GM19328 (cell line): ENCODE measurements at regions not wholly inside any gene's neighbourhood (a gene's known extent, or its start where the extent isn't known, plus 50 kb on each side); places are given as distances from the start of the nearest gene placed in this dataset.

ENCODE experiments used
- ATAC-seq: cut with Tn5 transposase; IDR thresholded peaks from one replicate; pipeline ENCODE4 v1.9.1; 2021; ENCODE audit warnings: mild to moderate bottlenecking, moderate library complexity; ENCODE audit not compliant: unreplicated experiment

DNA sequence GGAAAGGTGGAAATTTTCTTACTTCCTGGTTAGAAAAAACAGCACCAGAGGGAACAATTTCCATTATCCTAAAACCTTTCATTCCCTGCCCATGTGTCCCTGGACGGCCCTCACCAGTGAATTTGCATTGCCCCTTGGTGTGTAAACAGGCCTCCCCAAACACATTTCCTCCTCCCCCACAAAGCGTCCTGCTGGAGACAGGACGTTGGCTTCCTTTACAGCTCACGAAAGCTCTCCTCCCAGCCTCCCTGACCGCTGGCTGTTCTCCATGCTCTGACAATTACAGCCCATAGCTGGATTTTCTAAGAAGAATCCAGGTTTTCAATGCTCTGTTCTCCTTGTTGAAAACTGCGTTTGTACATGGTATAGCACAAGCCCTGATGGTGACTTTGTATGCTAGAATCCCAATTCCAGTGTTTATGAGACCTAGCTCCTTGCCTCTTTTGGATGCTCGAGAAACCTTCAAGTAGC lies 724.2 kb upstream of the CELF2 start:
- no peak for ATAC-seq

DNA sequence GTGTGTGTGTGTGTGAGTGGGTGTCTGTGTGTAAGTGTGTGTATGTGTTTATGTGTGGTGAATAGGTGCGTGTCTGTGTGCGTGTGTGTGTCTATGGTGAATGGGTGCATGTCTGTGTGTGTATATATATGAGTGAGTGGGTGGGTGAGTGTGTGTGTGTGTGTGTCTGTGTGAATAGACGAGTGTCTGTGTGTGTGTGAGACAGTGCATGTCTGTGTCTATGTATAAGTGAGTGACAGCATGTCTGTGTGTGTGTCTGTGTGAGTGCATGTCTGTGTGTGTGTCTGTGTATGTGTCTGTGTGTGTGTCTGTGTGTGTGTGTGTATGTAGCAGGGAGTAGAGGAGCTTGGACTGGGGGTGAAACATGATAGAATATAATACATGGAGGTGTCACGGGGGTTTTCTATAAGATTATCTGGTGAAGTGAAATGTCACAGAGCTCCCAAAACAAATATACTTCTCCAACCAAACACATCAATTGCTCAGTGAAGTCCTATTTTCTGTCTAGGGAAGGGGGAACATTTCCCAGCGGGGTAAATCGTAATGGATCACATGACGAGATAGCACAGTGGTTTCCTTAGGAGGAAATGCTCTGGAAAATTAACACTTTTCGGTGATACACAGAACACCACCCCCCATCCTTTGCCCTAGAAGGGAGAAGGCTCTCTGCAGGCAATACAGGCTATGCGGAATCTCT lies 723.3 kb upstream of the CELF2 start:
- ATAC-seq = no peak

DNA sequence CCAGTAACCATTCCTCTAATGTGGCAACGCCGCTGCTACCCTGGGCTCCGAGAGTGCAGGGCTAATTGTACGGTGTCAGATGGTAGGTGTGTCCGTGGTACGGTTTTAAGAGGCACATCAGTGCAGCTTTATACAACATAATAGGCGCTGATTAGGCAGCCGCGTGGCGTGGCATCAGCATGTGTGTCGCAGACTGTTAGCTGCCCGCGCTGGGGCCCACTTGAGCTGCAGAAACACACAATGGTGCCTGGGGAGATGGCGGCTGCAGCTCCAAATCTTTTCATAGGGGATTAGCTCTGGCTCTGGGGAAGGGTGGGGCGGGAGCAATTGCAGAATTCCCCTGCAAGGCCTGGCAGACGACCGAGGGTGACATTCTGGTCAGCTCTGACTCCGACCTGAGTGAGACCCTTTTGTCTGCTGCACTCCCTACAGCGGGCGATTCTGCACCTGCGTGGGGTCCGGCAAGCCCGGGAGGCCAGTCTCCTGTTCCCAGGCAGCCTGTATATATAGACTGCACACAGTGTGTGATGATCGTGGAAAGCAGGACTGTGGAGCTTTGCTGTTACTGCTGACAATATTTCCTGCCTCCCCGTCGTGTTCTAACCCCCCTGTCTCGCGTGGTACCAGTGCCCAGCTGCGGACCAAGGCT lies 722.7 kb upstream of the CELF2 start:
- no peak for ATAC-seq

- ATAC-seq = no peak
Observed at GRCh38 chr10:10295537-10295936, 722.1 kb upstream of the CELF2 start.

- no peak for ATAC-seq
Observed at GRCh38 chr10:10302689-10303088, 715.0 kb upstream of the CELF2 start.

DNA sequence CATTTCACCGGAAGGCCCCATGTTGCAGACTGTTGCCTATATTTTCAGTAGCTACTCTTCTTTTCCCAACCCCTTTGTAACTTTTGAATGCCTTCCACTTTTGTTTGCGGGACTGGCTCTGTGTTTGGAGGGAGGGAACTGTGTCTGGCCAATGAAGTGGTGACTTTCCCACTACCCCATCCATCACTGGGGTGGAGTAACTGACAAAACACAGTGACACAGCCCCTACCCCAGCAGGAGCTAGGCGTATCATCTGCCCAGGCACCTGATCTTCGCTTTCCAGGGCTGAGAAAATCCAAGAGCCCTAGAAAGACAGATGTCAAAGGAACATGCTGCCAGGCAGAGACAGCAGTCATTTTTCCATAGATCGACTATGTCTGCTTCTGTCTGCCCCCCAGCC lies 710.6 kb upstream of the CELF2 start:
- ATAC-seq = no peak

DNA sequence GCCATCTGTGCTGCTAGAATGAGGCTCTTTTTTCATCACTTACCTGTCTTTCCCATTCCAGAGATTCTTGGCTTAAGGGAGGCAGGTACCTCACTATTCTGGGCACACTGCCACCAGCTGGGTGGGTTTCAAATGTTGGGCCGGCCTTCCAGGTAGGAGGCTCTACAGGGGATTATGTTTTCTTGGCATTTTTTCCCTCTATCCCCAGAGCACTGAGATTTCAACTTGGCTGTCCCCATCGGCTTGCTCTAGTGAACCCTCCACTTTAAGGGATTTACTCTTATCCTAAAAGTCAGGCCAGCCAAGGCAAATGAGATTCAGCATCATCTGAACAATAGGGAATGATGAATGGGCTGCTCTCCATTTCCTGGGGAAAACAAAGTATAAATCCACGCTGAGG lies 710.1 kb upstream of the CELF2 start:
- no peak for ATAC-seq

DNA sequence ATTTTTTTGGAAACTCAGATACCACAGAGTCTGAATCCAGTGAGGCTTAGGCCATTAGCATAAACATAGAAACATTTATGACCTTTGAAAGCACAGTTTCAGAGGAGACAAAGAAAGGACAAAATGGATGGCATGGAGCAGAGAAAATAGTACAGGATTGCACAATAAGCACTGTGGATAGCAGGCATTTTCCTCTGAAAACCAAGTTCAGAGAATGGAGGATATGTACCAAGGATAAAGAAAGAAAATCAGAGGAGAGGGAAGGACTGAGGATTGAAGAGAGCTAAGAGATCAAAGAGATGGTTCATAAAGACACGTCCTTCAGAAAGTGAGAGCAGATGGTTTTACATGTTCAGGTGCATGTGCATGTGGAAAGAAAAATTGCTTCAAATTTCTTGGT lies 707.2 kb upstream of the CELF2 start:
- no peak for ATAC-seq

DNA sequence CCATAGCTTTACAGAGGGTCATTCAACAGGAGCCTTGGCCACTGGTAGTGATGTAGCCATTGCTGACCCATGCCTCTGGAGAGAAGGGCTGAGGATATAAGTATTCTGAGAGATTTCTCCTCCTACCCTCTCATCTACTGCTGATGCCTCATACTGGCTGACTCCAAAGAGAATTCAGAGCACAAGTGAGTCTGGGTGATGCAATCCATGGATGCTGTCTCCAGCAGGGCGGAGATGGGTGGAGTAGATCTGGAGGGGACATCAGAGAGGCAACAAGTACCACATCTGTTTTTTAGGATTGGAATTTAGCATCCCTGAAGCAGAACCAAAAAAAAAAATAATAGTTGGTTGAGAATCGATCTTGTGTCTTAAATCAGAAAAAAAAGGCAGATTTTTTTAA lies 705.7 kb upstream of the CELF2 start:
- no peak for ATAC-seq

GRCh38 chr10:10313149-10313835 lies 704.4 kb upstream of the CELF2 start:
- no peak for ATAC-seq

DNA sequence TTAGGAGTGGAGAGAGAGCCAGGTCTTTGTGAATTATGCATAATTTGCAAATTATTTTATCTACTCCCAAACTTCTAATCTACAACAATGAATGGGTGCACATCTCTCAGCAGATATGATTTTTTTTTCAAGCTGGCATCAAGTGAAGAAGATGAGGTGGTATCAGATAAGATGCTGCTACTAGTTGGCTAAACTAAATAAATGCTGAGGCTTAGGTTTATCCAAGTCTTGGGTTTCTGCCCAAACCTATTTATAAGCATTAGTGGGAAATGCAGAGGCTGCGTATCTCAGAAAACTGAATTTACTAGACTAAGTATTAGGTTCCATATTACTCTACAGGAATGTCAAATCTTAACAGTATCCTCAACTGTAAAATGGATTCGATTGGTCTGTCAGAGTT lies 703.0 kb upstream of the CELF2 start:
- no peak for ATAC-seq

DNA sequence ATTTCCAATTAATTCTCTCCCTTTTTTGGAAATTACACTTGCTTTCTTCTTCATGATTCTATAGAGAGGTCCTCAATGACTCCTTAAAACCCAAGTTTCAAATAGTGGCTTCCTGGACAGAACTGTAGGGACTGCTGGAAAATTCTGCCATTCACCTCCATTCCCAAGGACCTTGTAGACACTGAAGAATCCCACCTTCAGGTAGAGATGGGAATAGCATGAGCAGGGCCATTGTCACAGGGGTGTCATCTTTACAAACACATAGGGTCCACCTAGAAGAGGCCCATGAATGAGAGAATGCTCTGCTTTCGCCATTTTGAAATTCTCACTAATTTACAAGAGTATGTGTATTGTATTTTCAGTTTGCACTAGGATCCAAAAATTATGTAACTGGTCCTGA lies 701.7 kb upstream of the CELF2 start:
- no peak for ATAC-seq

DNA sequence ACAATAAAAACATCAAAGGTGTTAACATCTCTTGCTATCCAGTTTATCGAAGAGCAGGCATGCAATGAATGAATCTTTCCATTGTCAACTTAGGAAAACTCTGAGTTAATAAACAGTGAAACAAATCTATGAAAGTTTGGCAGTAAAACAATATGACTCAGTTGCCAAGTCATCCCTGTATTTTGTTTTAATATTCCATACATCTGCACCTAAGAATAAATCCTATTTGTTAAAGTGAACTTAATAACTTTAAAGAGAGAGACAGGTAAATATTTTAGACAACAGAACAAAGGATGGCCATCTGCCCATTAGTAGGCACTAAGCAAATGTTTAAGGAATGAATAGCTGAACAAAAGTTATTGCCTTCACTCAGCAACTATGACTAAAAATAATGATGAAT lies 700.5 kb upstream of the CELF2 start:
- ATAC-seq = no peak

DNA sequence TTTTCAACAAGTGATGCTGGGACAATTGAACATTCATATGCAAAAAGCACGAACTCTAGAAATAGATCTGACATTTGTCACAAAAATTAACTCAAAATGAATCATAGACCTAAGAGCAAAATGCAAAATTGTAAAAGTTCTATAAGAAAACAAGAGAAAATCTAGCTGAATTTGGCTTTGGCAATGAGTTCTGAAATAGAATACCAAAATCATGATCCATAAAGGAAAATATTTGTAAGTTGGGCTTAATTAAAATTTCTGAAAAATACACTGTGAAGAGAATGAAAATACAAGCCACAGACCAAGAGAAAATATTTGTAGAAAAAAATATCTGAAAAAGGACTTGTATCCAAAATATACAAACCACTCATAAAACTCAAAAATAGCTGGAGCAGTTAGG lies 698.8 kb upstream of the CELF2 start:
- no peak for ATAC-seq

- ATAC-seq = no peak
Observed at GRCh38 chr10:10320956-10321355, 696.7 kb upstream of the CELF2 start.

- no peak for ATAC-seq
Observed at GRCh38 chr10:10326116-10326515, 691.6 kb upstream of the CELF2 start.

DNA sequence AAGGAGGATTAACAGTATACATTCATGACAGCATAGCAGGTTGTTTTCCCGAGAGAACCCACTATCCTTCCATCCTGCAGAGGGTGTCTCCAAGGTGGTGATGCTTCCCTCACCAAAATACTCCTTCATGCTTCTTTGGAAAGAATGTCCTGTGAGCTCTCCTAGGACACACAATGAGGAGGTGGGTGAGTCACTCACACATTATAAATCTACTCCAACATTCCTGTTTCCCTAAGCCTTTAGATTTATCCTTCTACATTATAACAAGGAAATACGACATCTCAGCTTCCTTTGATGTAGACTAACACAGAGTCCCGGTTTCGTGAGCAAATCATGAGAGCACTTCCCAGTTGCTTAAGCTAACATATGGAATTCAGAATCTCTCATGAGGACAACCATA lies 689.7 kb upstream of the CELF2 start:
- no peak for ATAC-seq

DNA sequence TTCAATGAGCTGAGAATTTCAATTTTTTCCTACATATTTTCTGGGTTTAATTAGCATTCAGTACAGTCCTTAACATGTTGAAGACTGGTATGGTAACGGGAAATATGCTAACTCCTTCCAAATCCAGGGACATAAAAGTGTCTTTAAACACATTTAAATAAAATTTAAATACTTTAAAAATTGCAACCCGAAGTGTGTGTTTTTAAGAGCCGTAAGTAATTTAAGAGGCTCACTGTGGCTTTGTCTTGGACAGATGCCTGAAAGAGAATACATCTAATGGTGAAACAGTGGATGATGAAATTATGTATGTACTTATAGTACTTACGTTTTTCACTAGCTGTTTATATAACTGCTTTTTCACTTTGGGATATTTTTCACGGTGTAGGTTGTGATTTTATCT lies 687.3 kb upstream of the CELF2 start:
- no peak for ATAC-seq

GRCh38 chr10:10332786-10333185 lies 684.9 kb upstream of the CELF2 start:
- ATAC-seq = no peak

DNA sequence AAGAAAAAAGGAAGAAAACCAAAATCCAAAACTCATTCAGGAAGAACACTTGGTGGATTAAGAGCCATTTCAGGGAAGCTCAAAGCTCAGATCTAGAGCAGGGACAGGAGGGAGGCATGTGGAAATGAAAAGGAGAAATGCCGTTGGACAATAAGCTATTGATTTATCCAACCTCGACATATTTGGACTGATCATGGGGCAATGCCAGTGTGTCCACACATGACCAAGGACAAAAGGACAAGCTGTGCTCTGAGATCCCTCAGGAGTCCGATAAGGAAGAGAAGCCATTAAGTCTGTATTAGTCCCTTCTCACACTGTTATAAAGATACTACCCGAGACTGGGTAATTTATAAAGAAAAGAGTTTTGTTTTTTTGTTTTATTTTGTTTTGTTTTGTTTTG lies 684.0 kb upstream of the CELF2 start:
- no peak for ATAC-seq

GRCh38 chr10:10338339-10338738 lies 679.3 kb upstream of the CELF2 start:
- no peak for ATAC-seq
